Left ventricle myocardium inferior (tissue), 1 donor: ENCODE measurements at regions not wholly inside any gene's neighbourhood (a gene's known extent, or its start where the extent isn't known, plus 50 kb on each side); places are given as distances from the start of the nearest gene placed in this dataset.

Experiments
- DNase-seq: peaks from one replicate; pipeline ENCODE4 v3.0.0-alpha.2; 2020
- H3K27ac ChIP-seq: fragments of 200-600 bp; replicated peaks from 2 replicates; pipeline ENCODE4 v1.8.0; 2021
- H3K27me3 ChIP-seq: fragments of 200-600 bp; 2 replicates; pipeline ENCODE4 v1.8.0; 2021; ENCODE audit warnings: low read depth
- H3K36me3 ChIP-seq: fragments of 200-600 bp; 2 replicates; pipeline ENCODE4 v1.8.0; 2021
- H3K4me1 ChIP-seq: fragments of 200-600 bp; 2 replicates; pipeline ENCODE4 v1.8.0; 2021
- H3K4me3 ChIP-seq: fragments of 200-600 bp; 2 replicates; pipeline ENCODE4 v1.8.0; 2021; ENCODE audit warnings: mild to moderate bottlenecking, moderate library complexity
- H3K9me3 ChIP-seq: fragments of 200-600 bp; replicated peaks from 2 replicates; pipeline ENCODE4 v1.8.0; 2021
- CTCF ChIP-seq: fragments of 200-600 bp; IDR thresholded peaks from 2 replicates; pipeline ENCODE4 v1.8.0; 2021; ENCODE audit warnings: antibody characterized with exemption, mild to moderate bottlenecking, borderline replicate concordance
- intact Hi-C: fragments of 100-400 bp; cut with micrococcal nuclease; formaldehyde crosslinking; loops from one replicate; pipeline ENCODE4 v1.11.0; 2022
- donor health status: DM: no; HTN: yes; CAD: no; lungs with severe emphysema.

GRCh38 chr18:78115896-78116561 lies 863.6 kb upstream of the SALL3 start:
- no peak overlapping the region for H3K4me3 ChIP-seq
- no peaks in the 10 kb centered on the region for H3K27me3 ChIP-seq
- peaks cover 30% of the 10 kb centered on the region for H3K9me3 ChIP-seq
- no peaks in the 10 kb centered on the region for H3K4me1 ChIP-seq
- no peak overlapping the region for H3K27ac ChIP-seq
- no peaks in the 10 kb centered on the region for H3K36me3 ChIP-seq
- no peak for TF ChIP-seq CTCF
- no peak for DNase-seq
- intact Hi-C loops, result no loop called here

- Histone ChIP-seq H3K27me3 (peaks cover 24% of the 10 kb centered on the region), H3K9me3 (peaks cover 22% of the 10 kb centered on the region), H3K4me3 (no peak overlapping the region), H3K27ac (no peak overlapping the region), H3K36me3 (no peaks in the 10 kb centered on the region), H3K4me1 (no peaks in the 10 kb centered on the region)
- DNase-seq, result no peak
- intact Hi-C loops, result no loop called here
- TF ChIP-seq CTCF, result no peak
Observed at GRCh38 chr18:78123144-78123909, 856.3 kb upstream of the SALL3 start.

GRCh38 chr18:78123926-78124797 lies 855.5 kb upstream of the SALL3 start:
- no peak for TF ChIP-seq CTCF
- H3K36me3 ChIP-seq, result no peaks in the 10 kb centered on the region
- intact Hi-C loops, result no loop called here
- H3K4me3 ChIP-seq, result no peak overlapping the region
- peaks cover 15% of the 10 kb centered on the region for H3K9me3 ChIP-seq
- no peaks in the 10 kb centered on the region for H3K4me1 ChIP-seq
- H3K27me3 ChIP-seq, result peaks cover 33% of the 10 kb centered on the region
- no peak for DNase-seq
- H3K27ac ChIP-seq, result no peak overlapping the region

GRCh38 chr18:78125206-78125896 lies 854.3 kb upstream of the SALL3 start:
- Histone ChIP-seq H3K4me1 (no peaks in the 10 kb centered on the region), H3K9me3 (peaks cover 3% of the 10 kb centered on the region), H3K36me3 (no peaks in the 10 kb centered on the region), H3K4me3 (no peak overlapping the region), H3K27ac (no peak overlapping the region), H3K27me3 (peaks cover 39% of the 10 kb centered on the region)
- DNase-seq, result no peak
- intact Hi-C loops, result no loop called here
- TF ChIP-seq CTCF, result no peak

- intact Hi-C loops, result no loop called here
- Histone ChIP-seq H3K27me3 (peaks cover 47% of the 10 kb centered on the region), H3K27ac (no peak overlapping the region), H3K36me3 (no peaks in the 10 kb centered on the region), H3K4me3 (no peak overlapping the region), H3K4me1 (no peaks in the 10 kb centered on the region), H3K9me3 (no peaks in the 10 kb centered on the region)
- no peak for DNase-seq
- no peak for TF ChIP-seq CTCF
Observed at GRCh38 chr18:78126106-78126505, 853.5 kb upstream of the SALL3 start.
